Nephron (organoid): ENCODE measurements at regions not wholly inside any gene's neighbourhood (a gene's known extent, or its start where the extent isn't known, plus 50 kb on each side); places are given as distances from the start of the nearest gene placed in this dataset.
"Not testable (repeated sequence)": the region's sequence is repeated elsewhere in the genome, so short reads cannot be mapped to it uniquely, and the experiment has no call there.

Experiments
- H3K27ac Mint-ChIP-seq, 3 experiments: 2 replicates each; pipeline ENCODE4 v1.8.0; 2020; ENCODE audit warnings: mixed read lengths in 3 of 3, mild to moderate bottlenecking in 2 of 3, moderate library complexity in 1 of 3
- H3K27me3 Mint-ChIP-seq: 2 replicates; pipeline ENCODE4 v1.8.0; 2021; ENCODE audit warnings: low read depth, mild to moderate bottlenecking, moderate library complexity, mixed read lengths
- H3K36me3 Mint-ChIP-seq: 2 replicates; pipeline ENCODE4 v1.8.0; 2020; ENCODE audit warnings: low read depth, mixed read lengths
- H3K4me1 Mint-ChIP-seq: 2 replicates; pipeline ENCODE4 v1.8.0; 2020; ENCODE audit warnings: mixed read lengths
- H3K4me3 Mint-ChIP-seq, 3 experiments: 2 replicates each; pipeline ENCODE4 v1.8.0; 2020; ENCODE audit warnings: mild to moderate bottlenecking in 3 of 3, mixed read lengths in 3 of 3, moderate library complexity in 2 of 3
- H3K9me3 Mint-ChIP-seq: 2 replicates; pipeline ENCODE4 v1.8.0; 2020; ENCODE audit warnings: mixed read lengths
- TF ChIP-seq, protein P1 (sequence below), 3 experiments: fragments of 200-600 bp; sonication (generic); IDR thresholded peaks; one replicate each; pipeline ENCODE4 v1.5.0; 2021; ENCODE audit warnings: antibody characterized with exemption in 3 of 3; ENCODE audit not compliant: unreplicated experiment in 3 of 3

DNA sequence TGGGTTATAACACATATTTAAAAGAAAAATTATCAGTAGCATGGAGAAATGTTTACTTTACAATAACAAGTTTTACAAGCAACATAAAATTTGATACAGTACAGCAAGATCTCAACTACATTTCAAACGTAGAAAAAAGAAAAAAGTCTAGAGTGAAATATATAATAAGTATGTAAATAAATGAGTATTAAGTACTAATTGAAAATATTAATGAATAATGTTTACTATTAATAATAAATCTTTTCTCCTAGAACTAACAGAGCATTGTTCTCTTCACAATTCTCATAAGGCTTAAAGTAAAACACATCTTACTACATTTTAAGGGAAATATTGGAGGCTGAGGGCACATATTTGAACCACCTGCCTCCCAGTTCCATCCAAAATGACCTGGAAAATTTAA lies 72.1 kb downstream of the TMEM212 start:
- H3K4me1 Mint-ChIP-seq = no peaks in the 10 kb centered on the region
- peaks cover 18% of the 10 kb centered on the region for H3K9me3 Mint-ChIP-seq
- H3K27me3 Mint-ChIP-seq = no peaks in the 10 kb centered on the region
- peaks cover 3% of the 10 kb centered on the region for H3K36me3 Mint-ChIP-seq
- H3K27ac Mint-ChIP-seq = no peak overlapping the region
- TF ChIP-seq, protein P1, sequence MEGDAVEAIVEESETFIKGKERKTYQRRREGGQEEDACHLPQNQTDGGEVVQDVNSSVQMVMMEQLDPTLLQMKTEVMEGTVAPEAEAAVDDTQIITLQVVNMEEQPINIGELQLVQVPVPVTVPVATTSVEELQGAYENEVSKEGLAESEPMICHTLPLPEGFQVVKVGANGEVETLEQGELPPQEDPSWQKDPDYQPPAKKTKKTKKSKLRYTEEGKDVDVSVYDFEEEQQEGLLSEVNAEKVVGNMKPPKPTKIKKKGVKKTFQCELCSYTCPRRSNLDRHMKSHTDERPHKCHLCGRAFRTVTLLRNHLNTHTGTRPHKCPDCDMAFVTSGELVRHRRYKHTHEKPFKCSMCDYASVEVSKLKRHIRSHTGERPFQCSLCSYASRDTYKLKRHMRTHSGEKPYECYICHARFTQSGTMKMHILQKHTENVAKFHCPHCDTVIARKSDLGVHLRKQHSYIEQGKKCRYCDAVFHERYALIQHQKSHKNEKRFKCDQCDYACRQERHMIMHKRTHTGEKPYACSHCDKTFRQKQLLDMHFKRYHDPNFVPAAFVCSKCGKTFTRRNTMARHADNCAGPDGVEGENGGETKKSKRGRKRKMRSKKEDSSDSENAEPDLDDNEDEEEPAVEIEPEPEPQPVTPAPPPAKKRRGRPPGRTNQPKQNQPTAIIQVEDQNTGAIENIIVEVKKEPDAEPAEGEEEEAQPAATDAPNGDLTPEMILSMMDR (IDR thresholded peaks at IDR 0.05; ENCODE audit: unreplicated experiment in 3 of 3) = no peak
- no peak overlapping the region for H3K4me3 Mint-ChIP-seq

DNA sequence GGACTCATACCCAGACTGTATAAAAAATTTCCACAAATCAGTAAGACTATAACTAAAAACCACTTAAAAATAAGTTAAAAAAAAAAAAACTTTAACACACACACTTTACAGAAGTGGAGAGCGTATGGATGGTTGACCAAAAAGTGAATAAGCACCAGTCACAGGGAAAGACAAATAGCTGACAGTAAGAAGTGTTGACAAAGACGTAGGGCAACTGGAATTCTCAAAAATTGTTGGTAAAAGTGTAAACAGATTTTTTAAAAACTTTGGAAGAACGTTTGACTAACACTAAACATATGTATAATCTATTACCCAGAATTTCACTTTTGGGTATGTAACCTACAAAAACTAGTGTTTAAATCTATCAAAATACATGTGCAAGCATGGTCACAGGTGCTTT lies 73.7 kb downstream of the TMEM212 start:
- Mint-ChIP-seq H3K36me3 (peaks cover 3% of the 10 kb centered on the region), H3K4me1 (no peaks in the 10 kb centered on the region), H3K27ac (no peak overlapping the region), H3K4me3 (no peak overlapping the region), H3K27me3 (no peaks in the 10 kb centered on the region), H3K9me3 (peaks cover 21% of the 10 kb centered on the region)
- TF ChIP-seq, protein P1 (IDR thresholded peaks at IDR 0.05; ENCODE audit: unreplicated experiment in 3 of 3) = no peak

DNA sequence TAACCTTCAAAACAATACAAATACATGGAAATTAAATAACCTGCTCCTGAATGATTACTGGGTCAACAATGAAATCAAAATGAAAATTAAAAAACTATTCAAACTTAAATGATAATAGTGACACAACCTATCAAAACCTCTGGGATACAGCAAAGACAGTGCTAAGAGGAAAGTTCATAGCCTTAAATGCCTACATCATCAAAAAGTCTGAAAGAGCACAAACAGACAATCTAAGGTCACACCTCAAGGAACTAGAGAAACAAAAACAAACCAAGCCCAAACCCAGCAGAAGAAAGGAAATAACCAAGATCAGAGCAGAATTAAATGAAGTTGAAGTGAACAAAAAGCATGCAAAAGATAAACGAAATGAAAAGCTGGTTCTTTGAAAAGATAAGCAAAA lies 79.5 kb downstream of the TMEM212 start:
- Mint-ChIP-seq H3K36me3 (peaks cover 13% of the 10 kb centered on the region), H3K9me3 (peaks cover 42% of the 10 kb centered on the region)
- H3K27ac Mint-ChIP-seq, H3K4me1 Mint-ChIP-seq, H3K4me3 Mint-ChIP-seq, H3K27me3 Mint-ChIP-seq: not testable (repeated sequence)

DNA sequence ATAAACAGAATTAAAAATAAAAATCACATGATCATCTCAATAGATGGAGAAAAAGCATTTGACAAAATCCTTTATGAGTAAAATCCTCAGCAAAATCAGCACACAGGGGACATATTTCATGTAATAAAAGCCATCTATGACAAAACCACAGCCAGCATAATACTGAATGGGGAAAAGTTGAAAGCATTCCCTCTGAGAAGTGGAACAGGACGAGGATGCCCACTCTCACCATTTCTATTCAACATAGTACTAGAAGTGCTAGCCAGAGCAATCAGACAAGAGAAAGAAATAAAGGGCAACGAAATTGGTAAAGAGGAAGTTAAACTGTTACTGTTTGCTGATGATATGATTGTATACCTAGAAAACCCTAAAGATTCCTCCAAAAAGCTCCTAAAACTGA lies 80.5 kb downstream of the TMEM212 start:
- Mint-ChIP-seq H3K9me3 (peaks cover 42% of the 10 kb centered on the region), H3K36me3 (peaks cover 13% of the 10 kb centered on the region)
- H3K4me3 Mint-ChIP-seq, H3K27ac Mint-ChIP-seq, H3K27me3 Mint-ChIP-seq, H3K4me1 Mint-ChIP-seq: not testable (repeated sequence)

DNA sequence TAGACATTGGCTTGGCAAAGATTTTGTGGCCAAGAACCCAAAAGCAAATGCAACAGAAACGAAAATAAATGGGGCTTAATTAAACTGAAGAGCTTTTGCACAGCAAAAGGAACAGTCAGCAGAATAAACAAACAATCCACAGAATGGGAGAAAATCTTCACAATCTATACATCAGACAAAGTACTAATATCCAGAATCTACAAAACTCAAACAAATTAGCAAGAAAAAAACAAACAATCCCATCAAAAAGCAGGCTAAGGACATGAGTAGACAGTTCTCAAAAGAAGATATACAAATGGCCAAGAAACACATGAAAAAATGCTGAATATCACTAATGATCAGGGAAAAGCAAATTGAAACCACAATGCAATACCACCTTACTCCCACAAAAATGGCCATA lies 81.7 kb downstream of the TMEM212 start:
- H3K4me3 Mint-ChIP-seq, H3K27ac Mint-ChIP-seq, H3K36me3 Mint-ChIP-seq, H3K4me1 Mint-ChIP-seq, H3K27me3 Mint-ChIP-seq: not testable (repeated sequence)
- H3K9me3 Mint-ChIP-seq = peaks cover 36% of the 10 kb centered on the region

DNA sequence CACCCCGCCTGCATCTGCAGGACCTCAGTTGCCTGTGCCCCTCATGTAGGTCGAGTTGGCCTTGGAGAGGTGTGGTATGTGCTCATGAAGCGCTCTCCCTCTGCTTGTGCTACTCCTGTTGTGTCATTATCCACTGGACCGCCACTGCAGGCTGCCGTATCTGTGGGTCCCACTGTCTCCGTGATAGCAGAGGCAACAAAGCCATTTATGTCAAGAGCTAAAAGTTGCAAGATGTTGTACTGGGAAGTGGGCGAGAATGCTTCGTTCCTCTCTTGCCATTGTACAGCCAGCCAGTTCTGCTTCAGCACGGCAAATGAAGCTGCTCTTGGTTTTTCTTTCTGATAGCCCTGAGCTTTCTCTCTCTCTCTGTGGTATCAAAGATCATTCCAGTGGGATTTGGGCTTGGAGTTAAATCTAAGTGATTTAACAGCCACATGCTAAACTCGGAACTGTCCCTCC lies 89.0 kb downstream of the TMEM212 start:
- no peaks in the 10 kb centered on the region for H3K36me3 Mint-ChIP-seq
- TF ChIP-seq, protein P1 (IDR thresholded peaks at IDR 0.05; ENCODE audit: unreplicated experiment in 3 of 3) = no peak

DNA sequence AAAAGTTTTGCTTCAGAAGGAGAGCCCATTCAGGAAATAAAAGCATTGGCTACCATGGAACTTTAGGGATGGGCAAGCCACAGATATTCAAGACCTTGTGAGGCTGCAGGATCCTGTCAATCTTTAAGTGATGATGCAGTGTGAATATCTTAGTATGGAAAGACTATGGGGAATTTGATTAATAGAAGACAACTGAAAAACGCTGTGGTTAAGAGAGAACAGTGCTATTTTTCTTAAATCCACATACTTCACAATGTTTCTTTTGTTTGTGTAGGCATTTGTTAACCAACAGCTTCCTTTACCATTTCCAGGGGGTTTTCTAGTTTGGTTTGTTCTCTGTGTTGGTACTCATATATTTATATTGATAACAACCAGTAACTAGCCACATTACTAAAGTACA lies 90.3 kb downstream of the TMEM212 start:
- Mint-ChIP-seq H3K36me3 (no peaks in the 10 kb centered on the region), H3K27ac (no peak overlapping the region), H3K4me3 (no peak overlapping the region), H3K4me1 (peaks cover 13% of the 10 kb centered on the region), H3K27me3 (peaks cover 3% of the 10 kb centered on the region), H3K9me3 (no peaks in the 10 kb centered on the region)
- TF ChIP-seq, protein P1 (IDR thresholded peaks at IDR 0.05; ENCODE audit: unreplicated experiment in 3 of 3) = no peak

More for the DNA sequence above, 89.0 kb downstream of the TMEM212 start:
- H3K4me1 Mint-ChIP-seq = peaks cover 13% of the 10 kb centered on the region
- H3K27ac Mint-ChIP-seq = peak overlapping the region in 2 of 3 experiments; percentile 8 to 39
- H3K4me3 Mint-ChIP-seq = no peak overlapping the region
- H3K27me3 Mint-ChIP-seq = peaks cover 3% of the 10 kb centered on the region
- H3K9me3 Mint-ChIP-seq = no peaks in the 10 kb centered on the region
